Hepatocyte (in vitro differentiated cells): ENCODE measurements at regions not wholly inside any gene's neighbourhood (a gene's known extent, or its start where the extent isn't known, plus 50 kb on each side); places are given as distances from the start of the nearest gene placed in this dataset.

Experiments used
- EZH2 ChIP-seq: fragments of 200-600 bp; sonication (generic); IDR thresholded peaks from 2 replicates; pipeline ENCODE4 v1.6.1; 2016; ENCODE audit warnings: antibody characterized with exemption, mild to moderate bottlenecking, borderline replicate concordance
- EZH2phosphoT487 ChIP-seq: fragments of 200-600 bp; sonication (generic); IDR thresholded peaks from one replicate; pipeline ENCODE4 v1.6.1; 2018; ENCODE audit warnings: antibody characterized with exemption, mild to moderate bottlenecking, low read depth, moderate library complexity; ENCODE audit not compliant: unreplicated experiment, severe bottlenecking

DNA sequence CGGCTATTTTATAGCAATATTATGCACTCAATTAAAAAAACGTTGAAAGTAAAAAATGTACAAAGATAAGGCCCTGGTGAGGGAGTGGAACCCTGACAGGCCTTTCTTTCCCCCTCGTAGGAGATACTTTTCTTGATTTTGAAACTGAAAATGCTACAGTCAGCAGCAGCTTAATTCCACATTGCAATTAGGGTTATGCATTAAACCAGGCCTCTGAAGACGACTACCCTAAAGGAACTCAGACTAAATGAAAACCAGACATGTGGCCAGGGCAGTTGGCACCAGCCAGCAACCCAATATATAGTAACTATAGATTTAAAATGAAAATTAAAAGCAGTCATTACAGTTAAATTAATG, 463.2 kb upstream of the MAF start:
- no peak for TF ChIP-seq EZH2
- TF ChIP-seq EZH2phosphoT487: no peak
